Breast epithelium (tissue), 3 donors: ENCODE measurements at regions not wholly inside any gene's neighbourhood (a gene's known extent, or its start where the extent isn't known, plus 50 kb on each side); places are given as distances from the start of the nearest gene placed in this dataset.

Source experiments
- POLR2AphosphoS5 ChIP-seq, 3 donors: sonication (generic); formaldehyde crosslinking; IDR thresholded peaks; one replicate each; pipeline ENCODE4 v1.6.1; 2017; ENCODE audit warnings: antibody characterized with exemption in 3 of 3
- TF ChIP-seq, protein P1 (sequence below), 3 donors: fragments of 450-650 bp; IDR thresholded peaks; one replicate each; pipeline ENCODE4 v1.5.1; 2016 to 2017; ENCODE audit warnings: antibody characterized with exemption in 3 of 3, mild to moderate bottlenecking in 3 of 3, moderate library complexity in 3 of 3

GRCh38 chr9:75390951-75391350 lies 302.6 kb downstream of the OSTF1 start:
- TF ChIP-seq, protein P1, sequence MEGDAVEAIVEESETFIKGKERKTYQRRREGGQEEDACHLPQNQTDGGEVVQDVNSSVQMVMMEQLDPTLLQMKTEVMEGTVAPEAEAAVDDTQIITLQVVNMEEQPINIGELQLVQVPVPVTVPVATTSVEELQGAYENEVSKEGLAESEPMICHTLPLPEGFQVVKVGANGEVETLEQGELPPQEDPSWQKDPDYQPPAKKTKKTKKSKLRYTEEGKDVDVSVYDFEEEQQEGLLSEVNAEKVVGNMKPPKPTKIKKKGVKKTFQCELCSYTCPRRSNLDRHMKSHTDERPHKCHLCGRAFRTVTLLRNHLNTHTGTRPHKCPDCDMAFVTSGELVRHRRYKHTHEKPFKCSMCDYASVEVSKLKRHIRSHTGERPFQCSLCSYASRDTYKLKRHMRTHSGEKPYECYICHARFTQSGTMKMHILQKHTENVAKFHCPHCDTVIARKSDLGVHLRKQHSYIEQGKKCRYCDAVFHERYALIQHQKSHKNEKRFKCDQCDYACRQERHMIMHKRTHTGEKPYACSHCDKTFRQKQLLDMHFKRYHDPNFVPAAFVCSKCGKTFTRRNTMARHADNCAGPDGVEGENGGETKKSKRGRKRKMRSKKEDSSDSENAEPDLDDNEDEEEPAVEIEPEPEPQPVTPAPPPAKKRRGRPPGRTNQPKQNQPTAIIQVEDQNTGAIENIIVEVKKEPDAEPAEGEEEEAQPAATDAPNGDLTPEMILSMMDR (IDR thresholded peaks at IDR 0.05), result no peak
- no peak for TF ChIP-seq POLR2AphosphoS5 (IDR thresholded peaks at IDR 0.05)
